Stimulated activated CD8-positive, alpha-beta memory T cell treated with anti-CD3 and anti-CD28 coated beads, Interleukin-2, amount 100 ng/mL, for 1 hour (primary cell): ENCODE measurements at regions not wholly inside any gene's neighbourhood (a gene's known extent, or its start where the extent isn't known, plus 50 kb on each side); places are given as distances from the start of the nearest gene placed in this dataset.

ENCODE experiments used
- DNase-seq, 2 donors: peaks; one replicate each; pipeline ENCODE4 v3.0.0-alpha.2; 2020; ENCODE audit warnings: low read depth in 2 of 2

- DNase-seq = no peak
Measured at GRCh38 chr18:4639628-4640310, 184.7 kb upstream of the DLGAP1 start.

GRCh38 chr18:4638680-4639079 lies 183.6 kb upstream of the DLGAP1 start:
- no peak for DNase-seq

DNA sequence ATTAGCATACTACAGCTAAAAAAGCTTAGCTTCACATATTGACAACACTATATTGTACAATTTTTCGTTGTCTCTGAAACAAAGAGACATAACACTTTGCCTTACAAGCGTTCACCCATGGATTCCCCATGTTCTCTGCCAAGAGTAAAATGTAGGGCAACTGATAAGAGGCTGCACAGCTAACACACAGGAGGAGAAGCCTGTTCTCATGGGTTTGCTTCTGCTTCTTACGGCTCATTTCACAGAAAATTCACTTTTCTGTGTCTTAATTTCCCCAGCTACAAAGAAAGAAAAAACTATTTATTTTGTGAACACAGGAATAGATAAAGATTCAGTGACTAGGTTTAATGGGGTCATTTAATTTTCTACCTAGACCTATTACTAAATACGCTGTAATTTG lies 182.8 kb upstream of the DLGAP1 start:
- no peak for DNase-seq

GRCh38 chr18:4636967-4637366 lies 181.9 kb upstream of the DLGAP1 start:
- no peak for DNase-seq

GRCh38 chr18:4631239-4631638 lies 176.1 kb upstream of the DLGAP1 start:
- DNase-seq = no peak

GRCh38 chr18:4605212-4605611 lies 150.1 kb upstream of the DLGAP1 start:
- no peak for DNase-seq

GRCh38 chr18:4603955-4604354 lies 148.8 kb upstream of the DLGAP1 start:
- no peak for DNase-seq

DNA sequence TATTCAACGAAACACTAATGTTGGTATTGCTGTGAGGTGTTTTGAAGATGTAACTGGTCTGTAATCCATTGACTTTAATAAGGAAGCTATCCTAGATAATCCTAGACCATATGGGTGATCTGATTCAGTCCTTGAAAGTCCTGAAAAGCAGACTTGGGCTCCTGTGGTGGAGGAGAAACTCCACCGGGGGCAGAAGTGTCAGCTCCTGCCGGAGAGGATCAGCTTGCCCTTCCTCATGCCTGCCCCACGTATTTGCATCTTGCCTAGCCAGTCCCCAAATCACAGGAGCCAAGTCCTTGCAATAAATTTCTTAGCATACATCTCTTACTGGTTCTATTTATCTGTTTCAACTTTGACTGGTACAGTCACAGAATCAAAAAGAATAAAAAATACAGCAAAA lies 144.2 kb upstream of the DLGAP1 start:
- no peak for DNase-seq

DNA sequence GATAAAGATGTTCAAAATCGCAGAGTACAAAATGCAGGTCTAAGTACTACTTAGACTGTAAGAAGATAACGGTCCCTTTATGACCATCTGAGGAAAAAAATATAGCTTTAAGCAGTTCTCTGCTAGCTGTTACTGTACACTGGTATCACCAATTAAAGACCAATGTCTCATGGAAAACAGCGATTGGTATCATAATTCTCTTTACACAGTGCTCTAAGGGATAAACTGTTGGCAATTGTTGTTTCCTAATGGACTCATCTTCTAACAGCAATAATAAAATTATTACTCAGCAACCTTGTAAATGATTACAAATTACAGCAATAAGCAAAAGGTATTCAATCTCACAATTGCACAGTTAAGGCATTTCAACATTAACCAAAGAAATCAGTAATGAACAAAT lies 142.2 kb upstream of the DLGAP1 start:
- no peak for DNase-seq

DNA sequence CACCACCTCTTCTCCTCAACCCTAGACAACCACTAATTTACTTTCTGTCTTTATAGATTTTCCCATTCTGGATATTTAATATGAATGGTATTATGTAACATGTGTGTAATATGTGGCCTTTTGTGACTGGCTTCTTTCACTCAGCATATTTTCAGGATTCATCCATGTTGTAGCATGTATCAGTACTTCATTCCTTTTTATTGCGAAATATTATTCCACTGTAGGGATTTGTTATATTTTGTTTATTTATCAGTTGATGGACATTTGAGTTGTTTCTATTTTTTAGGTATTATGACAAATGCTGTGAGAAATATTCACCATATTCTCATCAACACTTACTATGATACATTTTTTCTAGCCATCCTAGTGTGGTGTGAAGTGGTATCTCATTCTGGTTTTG lies 138.8 kb upstream of the DLGAP1 start:
- DNase-seq = no peak

DNA sequence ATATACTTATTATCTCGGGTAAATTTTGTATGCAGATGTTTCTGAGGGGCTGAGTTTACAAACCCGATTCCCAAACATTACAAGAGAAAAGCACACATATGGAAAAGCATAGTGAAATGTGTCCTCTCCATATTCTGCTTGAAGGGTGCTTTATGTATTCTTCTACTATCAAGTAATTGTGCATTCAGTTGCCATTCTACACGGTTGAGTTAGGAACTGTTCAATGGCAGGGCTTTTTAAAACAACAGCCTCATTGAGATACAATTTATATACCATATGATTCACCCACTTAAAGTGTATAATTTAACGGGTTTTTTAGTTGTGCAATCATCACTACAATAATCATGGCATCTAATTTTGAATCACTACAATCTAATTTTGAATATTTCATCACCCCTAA lies 138.4 kb upstream of the DLGAP1 start:
- no peak for DNase-seq

- no peak for DNase-seq
Measured at GRCh38 chr18:4589056-4589800, 134.1 kb upstream of the DLGAP1 start.

GRCh38 chr18:4587204-4587603 lies 132.1 kb upstream of the DLGAP1 start:
- DNase-seq = no peak

DNA sequence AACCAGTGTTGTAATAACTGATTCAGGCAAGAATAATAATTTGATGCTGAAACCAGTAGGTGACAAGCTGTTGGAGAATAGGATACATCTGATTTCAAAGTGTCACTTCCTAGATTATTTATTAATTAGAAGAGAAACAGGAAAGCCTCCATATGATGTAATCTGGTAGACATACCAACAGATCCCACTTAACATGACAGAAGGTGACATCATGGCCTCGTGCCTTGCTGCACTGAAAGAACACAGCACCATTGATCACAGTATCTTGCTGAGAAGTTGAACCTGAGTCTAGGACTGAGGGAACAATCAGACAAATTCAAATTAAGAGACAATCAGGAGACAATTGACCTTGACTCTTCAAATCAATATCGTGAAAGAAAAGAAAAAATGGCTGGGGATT lies 131.6 kb upstream of the DLGAP1 start:
- no peak for DNase-seq

GRCh38 chr18:4582431-4583335 lies 127.6 kb upstream of the DLGAP1 start:
- no peak for DNase-seq

- DNase-seq = no peak
Measured at GRCh38 chr18:4581966-4582365, 126.9 kb upstream of the DLGAP1 start.

DNA sequence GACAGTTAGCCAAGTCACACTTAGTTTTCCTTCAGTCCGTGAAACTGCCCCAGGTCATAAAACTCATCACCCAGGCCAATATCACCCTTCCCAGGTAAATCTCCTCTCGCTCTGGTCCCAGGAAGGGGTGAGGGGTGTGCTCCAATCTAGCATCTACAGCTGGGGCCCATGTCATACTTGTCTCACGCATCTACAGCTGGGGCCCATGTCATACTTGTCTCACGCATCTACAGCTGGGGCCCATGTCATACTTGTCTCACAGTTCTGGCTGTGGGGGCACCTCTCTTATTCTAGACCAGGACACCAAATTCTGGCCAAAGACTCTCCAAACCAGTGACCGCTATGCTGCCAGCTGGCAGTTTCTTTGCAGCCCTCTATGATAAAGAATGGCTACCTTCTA lies 123.3 kb upstream of the DLGAP1 start:
- no peak for DNase-seq

DNA sequence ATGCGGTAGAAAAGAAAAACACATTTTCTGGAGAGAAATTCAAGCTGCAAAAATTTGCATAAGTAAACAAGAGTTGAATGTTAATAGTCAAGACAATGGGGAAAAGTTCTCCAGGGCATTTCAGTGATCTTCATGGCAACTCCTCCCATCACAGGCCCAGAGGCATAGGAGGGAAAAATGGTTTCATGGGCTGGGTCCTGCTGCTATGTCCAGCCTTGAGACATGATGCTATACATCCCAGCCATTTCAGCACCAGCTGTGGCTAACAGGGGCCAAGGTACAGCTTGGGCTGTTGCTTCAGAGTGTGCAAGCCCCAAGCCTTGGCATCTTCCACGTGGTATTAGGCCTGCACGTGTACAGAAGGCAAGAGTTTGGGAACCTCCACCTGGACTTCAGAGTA lies 118.6 kb upstream of the DLGAP1 start:
- no peak for DNase-seq

GRCh38 chr18:4557502-4557901 lies 102.4 kb upstream of the DLGAP1 start:
- DNase-seq = no peak

DNA sequence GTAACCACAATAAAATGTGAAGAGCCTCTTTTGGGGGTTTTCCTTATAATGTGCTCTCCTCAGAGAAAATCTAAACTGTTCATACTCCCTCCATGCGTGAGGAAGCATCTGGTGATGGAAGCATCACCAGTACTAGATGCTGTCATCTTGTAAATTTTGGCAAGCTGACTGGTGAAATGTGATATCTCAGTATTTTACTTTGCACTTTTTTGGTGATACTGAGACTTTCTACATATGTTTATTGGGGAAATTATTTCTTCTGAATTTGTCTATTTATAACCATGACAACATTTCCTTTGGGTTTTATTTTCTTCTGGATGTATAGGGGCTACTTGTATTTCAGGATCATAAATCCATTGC lies 95.9 kb upstream of the DLGAP1 start:
- no peak for DNase-seq

- no peak for DNase-seq
Measured at GRCh38 chr18:4549164-4549872, 94.2 kb upstream of the DLGAP1 start.

GRCh38 chr18:4547126-4547525 lies 92.0 kb upstream of the DLGAP1 start:
- DNase-seq = no peak
